K562 (cell line): ENCODE measurements at regions not wholly inside any gene's neighbourhood (a gene's known extent, or its start where the extent isn't known, plus 50 kb on each side); places are given as distances from the start of the nearest gene placed in this dataset.

ENCODE experiments used
- ATAC-seq: fragments of 200-7000 bp; cut with Tn5 transposase; 3 replicates; pipeline ENCODE4 v1.9.1; 2020; ENCODE audit warnings: moderate library complexity
- BruUV-seq: library from RNA; stranded (reverse); fragments of 400-500 nt; replicated peaks from 2 replicates; lab custom pipeline; 2021; lab: Mats Ljungman, UMichigan
- CTCF ChIA-PET: fragments of 300-600 bp; formaldehyde crosslinking; extraction: SDS; loops from one replicate; lab custom pipeline; 2021; ENCODE audit warnings: low intra/inter-chr PET ratio; lab: Yijun Ruan, JAX
- POLR2A ChIA-PET: fragments of 300-600, 350-650 bp; sonication (Branson Sonifier 250); formaldehyde crosslinking; extraction: SDS; loops from one replicate; lab custom pipeline; 2021; ENCODE audit warnings: antibody characterized with exemption, inconsistent platforms; lab: Yijun Ruan, JAX
- DNase-seq, 4 experiments: peaks; one replicate each; pipeline versions ENCODE4 v3.0.0 to v3.0.0-alpha.2; 2011 to 2018; ENCODE audit warnings: low spot score in 3 of 4, mixed read lengths in 3 of 4; ENCODE audit errors: extremely low read depth in 1 of 4
- FAIRE-seq: peaks from 2 replicates; lab custom pipeline; 2011; peaks lifted over from hg19 to GRCh38; lab: Jason Lieb, UNC
- H2AFZ ChIP-seq: 2 replicates; pipeline ENCODE4 v1.6.0; 2011; ENCODE audit warnings: low read depth, low read length, control low read depth, inconsistent platforms
- H3K27ac ChIP-seq: fragments of 200-600 bp; 3 replicates; pipeline ENCODE4 v1.8.0; 2011; ENCODE audit warnings: low read depth, mild to moderate bottlenecking, control low read depth, inconsistent platforms, low read length, moderate library complexity, mixed read lengths; ENCODE audit errors: extremely low read depth
- H3K27me3 ChIP-seq, 2 experiments: fragments of 300-600 bp in 1 of 2; 2 replicates in 1 of 2; 3 replicates in 1 of 2; pipeline versions ENCODE4 v1.6.0 to v1.8.0; 2011; ENCODE audit warnings: inconsistent platforms in 2 of 2, low read length in 2 of 2, mild to moderate bottlenecking in 1 of 2, mixed read lengths in 1 of 2, moderate library complexity in 1 of 2; ENCODE audit not compliant: control insufficient read depth in 2 of 2, insufficient read depth in 2 of 2
- H3K36me3 ChIP-seq: fragments of 300-600 bp; 3 replicates; pipeline ENCODE4 v1.8.0; 2011; ENCODE audit warnings: mild to moderate bottlenecking, low read length, inconsistent platforms; ENCODE audit not compliant: control insufficient read depth, insufficient read depth
- H3K4me1 ChIP-seq, 2 experiments: fragments of 200-600 bp in 1 of 2; replicated peaks in 1 of 2; 2 replicates in 1 of 2; 3 replicates in 1 of 2; pipeline versions ENCODE4 v1.5.1 to v1.8.0; 2011; ENCODE audit warnings: inconsistent platforms in 2 of 2, low read length in 2 of 2, mild to moderate bottlenecking in 1 of 2, mixed read lengths in 1 of 2, moderate library complexity in 1 of 2; ENCODE audit not compliant: control insufficient read depth in 2 of 2, insufficient read depth in 2 of 2
- H3K4me2 ChIP-seq: 2 replicates; pipeline ENCODE4 v1.6.1; 2011; ENCODE audit warnings: low read length, control low read depth, inconsistent platforms, mixed read lengths; ENCODE audit not compliant: insufficient read depth
- H3K4me3 ChIP-seq: fragments of 200-600 bp; sonication (generic), shearing (Covaris generic); 2 replicates; pipeline ENCODE4 v1.5.1; 2016; ENCODE audit warnings: control low read depth, inconsistent platforms
- H3K79me2 ChIP-seq: fragments of 200-600 bp; 3 replicates; pipeline ENCODE4 v1.8.0; 2011; ENCODE audit warnings: low read length, inconsistent platforms; ENCODE audit not compliant: control insufficient read depth, insufficient read depth
- H3K9ac ChIP-seq, 2 experiments: 2 replicates each; pipeline versions ENCODE4 v1.6.0 to v1.6.1; 2011; ENCODE audit warnings: low read depth in 2 of 2, low read length in 2 of 2, control low read depth in 1 of 2, inconsistent platforms in 1 of 2, mild to moderate bottlenecking in 1 of 2, mixed read lengths in 1 of 2; ENCODE audit not compliant: insufficient read depth in 1 of 2
- H3K9me1 ChIP-seq: one replicate; pipeline ENCODE4 v1.6.0; 2011; ENCODE audit warnings: inconsistent platforms, mild to moderate bottlenecking, low read length, moderate library complexity; ENCODE audit not compliant: control insufficient read depth, insufficient read depth
- H3K9me3 ChIP-seq: replicated peaks from 2 replicates; pipeline ENCODE4 v1.5.1; 2011; ENCODE audit warnings: low read depth, low read length, inconsistent platforms; ENCODE audit not compliant: control insufficient read depth, insufficient read depth
- H4K20me1 ChIP-seq: replicated peaks from 2 replicates; pipeline ENCODE4 v1.6.1; 2011; ENCODE audit warnings: low read length, inconsistent platforms, mixed read lengths; ENCODE audit not compliant: control insufficient read depth, insufficient read depth
- ATF1 ChIP-seq, 2 experiments: fragments of 450-650 bp in 1 of 2; IDR thresholded peaks; 2 replicates each; pipeline ENCODE4 v1.6.1; 2016; ENCODE audit warnings: missing compliant biosample characterization in 1 of 2, missing genetic modification characterization in 1 of 2
- C11orf30 ChIP-seq: fragments of 450-650 bp; IDR thresholded peaks from 2 replicates; pipeline ENCODE4 v1.6.1; 2016; ENCODE audit warnings: low read depth, mild to moderate bottlenecking
- DMBX1 ChIP-seq: fragments of 250-450 bp; sonication (Bioruptor Pico); IDR thresholded peaks from 2 replicates; pipeline ENCODE4 v1.8.0; 2022; ENCODE audit warnings: inconsistent platforms, mild to moderate bottlenecking, moderate library complexity, borderline replicate concordance
- E2F3 ChIP-seq: fragments of 250-450 bp; sonication (Bioruptor Pico); IDR thresholded peaks from 2 replicates; pipeline ENCODE4 v1.4.0; 2020; ENCODE audit warnings: mild to moderate bottlenecking
- GATAD2B ChIP-seq: fragments of 450-650 bp; IDR thresholded peaks from 2 replicates; pipeline ENCODE4 v1.6.1; 2017; ENCODE audit warnings: mild to moderate bottlenecking, borderline replicate concordance
- KDM5B ChIP-seq: fragments of 200-600 bp; sonication (generic); IDR thresholded peaks from 2 replicates; pipeline ENCODE4 v1.6.1; 2012; ENCODE audit warnings: low read depth, mild to moderate bottlenecking, moderate library complexity, low read length, control low read depth, inconsistent platforms; ENCODE audit not compliant: insufficient replicate concordance
- NCOA6 ChIP-seq: fragments of 450-650 bp; IDR thresholded peaks from 2 replicates; pipeline ENCODE4 v1.6.1; 2017; ENCODE audit warnings: mild to moderate bottlenecking
- NFATC3 ChIP-seq: fragments of 450-650 bp; IDR thresholded peaks from 2 replicates; pipeline ENCODE4 v1.6.1; 2017; ENCODE audit warnings: mild to moderate bottlenecking
- NFIC ChIP-seq: fragments of 450-650 bp; IDR thresholded peaks from 2 replicates; pipeline ENCODE4 v1.6.1; 2017; ENCODE audit warnings: mild to moderate bottlenecking, inconsistent platforms
- POLR2H ChIP-seq: IDR thresholded peaks from 2 replicates; pipeline ENCODE4 v1.6.1; 2016; ENCODE audit warnings: missing genetic modification characterization, low read depth, mild to moderate bottlenecking, control low read depth, missing compliant biosample characterization, moderate library complexity
- TAF7 ChIP-seq: fragments of 450-650 bp; IDR thresholded peaks from 2 replicates; pipeline ENCODE4 v1.6.1; 2016; ENCODE audit warnings: missing genetic modification characterization, missing compliant biosample characterization
- TAL1 ChIP-seq: fragments of 450-650 bp; IDR thresholded peaks from 2 replicates; pipeline ENCODE4 v1.6.1; 2016; ENCODE audit warnings: mild to moderate bottlenecking
- TFAM ChIP-seq: fragments of 250-450 bp; sonication (Bioruptor Pico); conservative IDR thresholded peaks from 2 replicates; pipeline ENCODE4 v1.5.0; 2021; ENCODE audit warnings: mild to moderate bottlenecking, moderate library complexity
- ZNF830 ChIP-seq: fragments of 250-450 bp; sonication (Bioruptor Pico); IDR thresholded peaks from 2 replicates; pipeline ENCODE4 v1.5.0; 2021; ENCODE audit warnings: mild to moderate bottlenecking
- WGBS: fragments of 100-300 bp; shearing (Covaris generic); methylation state at CpG from one replicate; pipeline ENCODE4 v1.1.6; 2016; ENCODE audit warnings: low coverage, mixed read lengths; ENCODE audit not compliant: insufficient coverage; ENCODE audit errors: missing lambda C conversion rate; 5-methylcytosine and 5-hydroxymethylcytosine counted together
- in situ Hi-C: fragments of 300-500 bp; cut with MboI; formaldehyde crosslinking; loops from 4 replicates; pipeline ENCODE4 v1.15.0; 2018; ENCODE audit warnings: inconsistent platforms, mixed read lengths
- intact Hi-C: fragments of 100-400 bp; cut with micrococcal nuclease; formaldehyde crosslinking; loops from 2 replicates; pipeline ENCODE4 v1.14.2; 2022
- TF ChIP-seq, protein P1 (sequence below), 2 experiments: IDR thresholded peaks; 2 replicates each; pipeline ENCODE4 v1.6.1; 2012; ENCODE audit warnings: improper control_type of control experiment in 2 of 2, low read depth in 2 of 2, low read length in 2 of 2, borderline replicate concordance in 1 of 2
- TF ChIP-seq, protein P2 (sequence below): fragments of 250-450 bp; sonication (Bioruptor Pico); IDR thresholded peaks from 2 replicates; pipeline ENCODE4 v1.8.0; 2021; ENCODE audit warnings: moderate library complexity, mild to moderate bottlenecking, inconsistent platforms
- TF ChIP-seq, protein P3 (sequence below): IDR thresholded peaks from 2 replicates; pipeline ENCODE4 v1.6.1; 2016; ENCODE audit warnings: missing genetic modification characterization, missing compliant biosample characterization

DNA sequence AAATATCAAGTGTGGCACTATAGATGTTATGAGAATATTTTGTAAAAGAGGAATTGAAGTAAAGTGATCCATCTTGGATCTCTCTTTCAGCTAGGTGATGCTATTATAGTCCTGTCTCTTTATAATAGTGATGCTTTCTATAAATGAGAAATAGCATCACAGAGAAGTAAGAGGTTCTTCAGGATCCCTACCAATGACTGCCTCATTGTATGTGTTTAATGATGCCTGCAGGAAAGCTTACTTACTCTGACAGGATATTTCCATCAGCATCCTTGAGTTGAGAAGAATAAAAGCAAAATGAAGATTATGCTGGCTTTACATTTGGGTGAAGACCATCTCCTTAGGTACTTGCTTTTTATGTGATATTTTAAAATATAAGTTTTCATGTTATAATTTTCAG, 846.0 kb upstream of the LRFN5 start (continued):
- no peak for TF ChIP-seq NFIC
- no peak for TF ChIP-seq TFAM (CRISPR knock-in tag)
- TF ChIP-seq POLR2H, result no peak

DNA sequence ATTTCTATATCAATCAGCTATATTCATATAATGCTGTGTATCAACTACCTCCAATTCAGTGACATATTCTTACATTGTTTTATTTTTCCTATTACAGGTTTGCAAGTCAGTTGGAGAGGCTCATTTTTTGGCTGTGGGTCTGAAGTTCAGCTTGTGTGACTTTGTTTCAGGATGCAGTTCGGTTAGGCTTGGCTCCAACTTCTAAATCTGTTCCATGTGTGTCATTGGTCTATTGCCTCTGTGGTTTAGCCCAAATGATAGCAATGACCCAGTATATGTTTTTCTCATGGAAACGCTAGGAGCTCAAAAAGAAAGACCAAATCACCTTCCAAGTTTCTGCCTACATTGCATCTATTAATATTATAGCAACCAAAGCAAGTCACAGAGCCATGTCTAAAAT, 848.6 kb upstream of the LRFN5 start:
- no peak overlapping the region for H3K4me3 ChIP-seq
- H2AFZ ChIP-seq, result no peak overlapping the region
- no peak overlapping the region for H3K4me2 ChIP-seq
- POLR2A ChIA-PET, result no interaction called here
- no peak overlapping the region for H3K9ac ChIP-seq
- FAIRE-seq (no peak), ATAC-seq (no peak), DNase-seq (no peak)
- H3K9me3 ChIP-seq, result no peaks in the 10 kb centered on the region
- WGBS, result 5% methylated on average over 2 of the region's 2 CpGs
- H3K79me2 ChIP-seq, result no peaks in the 10 kb centered on the region
- H3K4me1 ChIP-seq, result no peaks in the 10 kb centered on the region
- CTCF ChIA-PET, result no interaction called here
- no TSS peak for BruUV-seq
- H4K20me1 ChIP-seq, result no peaks in the 10 kb centered on the region
- intact Hi-C loops, result no loop called here
- no peaks in the 10 kb centered on the region for H3K36me3 ChIP-seq
- H3K27me3 ChIP-seq, result no peaks in the 10 kb centered on the region
- no peak overlapping the region for H3K27ac ChIP-seq
- in situ Hi-C loops, result no loop called here
- no peak for TF ChIP-seq TAL1
- no peak for TF ChIP-seq NCOA6
- no peak for TF ChIP-seq NFIC
- TF ChIP-seq GATAD2B, result no peak
- TF ChIP-seq, protein P1, sequence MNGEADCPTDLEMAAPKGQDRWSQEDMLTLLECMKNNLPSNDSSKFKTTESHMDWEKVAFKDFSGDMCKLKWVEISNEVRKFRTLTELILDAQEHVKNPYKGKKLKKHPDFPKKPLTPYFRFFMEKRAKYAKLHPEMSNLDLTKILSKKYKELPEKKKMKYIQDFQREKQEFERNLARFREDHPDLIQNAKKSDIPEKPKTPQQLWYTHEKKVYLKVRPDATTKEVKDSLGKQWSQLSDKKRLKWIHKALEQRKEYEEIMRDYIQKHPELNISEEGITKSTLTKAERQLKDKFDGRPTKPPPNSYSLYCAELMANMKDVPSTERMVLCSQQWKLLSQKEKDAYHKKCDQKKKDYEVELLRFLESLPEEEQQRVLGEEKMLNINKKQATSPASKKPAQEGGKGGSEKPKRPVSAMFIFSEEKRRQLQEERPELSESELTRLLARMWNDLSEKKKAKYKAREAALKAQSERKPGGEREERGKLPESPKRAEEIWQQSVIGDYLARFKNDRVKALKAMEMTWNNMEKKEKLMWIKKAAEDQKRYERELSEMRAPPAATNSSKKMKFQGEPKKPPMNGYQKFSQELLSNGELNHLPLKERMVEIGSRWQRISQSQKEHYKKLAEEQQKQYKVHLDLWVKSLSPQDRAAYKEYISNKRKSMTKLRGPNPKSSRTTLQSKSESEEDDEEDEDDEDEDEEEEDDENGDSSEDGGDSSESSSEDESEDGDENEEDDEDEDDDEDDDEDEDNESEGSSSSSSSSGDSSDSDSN (IDR thresholded peaks at IDR 0.05; ENCODE audit: borderline replicate concordance in 1 of 2, low read depth in 2 of 2, low read length in 2 of 2), result no peak
- TF ChIP-seq, protein P2, sequence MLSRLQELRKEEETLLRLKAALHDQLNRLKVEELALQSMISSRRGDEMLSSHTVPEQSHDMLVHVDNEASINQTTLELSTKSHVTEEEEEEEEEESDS (CRISPR knock-in tag), result no peak
- no peak for TF ChIP-seq C11orf30
- TF ChIP-seq, protein P3, sequence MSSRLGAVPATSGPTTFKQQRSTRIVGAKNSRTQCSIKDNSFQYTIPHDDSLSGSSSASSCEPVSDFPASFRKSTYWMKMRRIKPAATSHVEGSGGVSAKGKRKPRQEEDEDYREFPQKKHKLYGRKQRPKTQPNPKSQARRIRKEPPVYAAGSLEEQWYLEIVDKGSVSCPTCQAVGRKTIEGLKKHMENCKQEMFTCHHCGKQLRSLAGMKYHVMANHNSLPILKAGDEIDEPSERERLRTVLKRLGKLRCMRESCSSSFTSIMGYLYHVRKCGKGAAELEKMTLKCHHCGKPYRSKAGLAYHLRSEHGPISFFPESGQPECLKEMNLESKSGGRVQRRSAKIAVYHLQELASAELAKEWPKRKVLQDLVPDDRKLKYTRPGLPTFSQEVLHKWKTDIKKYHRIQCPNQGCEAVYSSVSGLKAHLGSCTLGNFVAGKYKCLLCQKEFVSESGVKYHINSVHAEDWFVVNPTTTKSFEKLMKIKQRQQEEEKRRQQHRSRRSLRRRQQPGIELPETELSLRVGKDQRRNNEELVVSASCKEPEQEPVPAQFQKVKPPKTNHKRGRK (tag), result no peak
- TF ChIP-seq ZNF830 (CRISPR knock-in tag), result no peak
- TF ChIP-seq ATF1 (CRISPR knock-in tag; IDR thresholded peaks at IDR 0.05), result no peak
- no peak for TF ChIP-seq ATF1 (tag; IDR thresholded peaks at IDR 0.05)
- no peak for TF ChIP-seq DMBX1 (CRISPR knock-in tag)
- TF ChIP-seq KDM5B, result no peak
- TF ChIP-seq NFATC3, result no peak
- TF ChIP-seq E2F3 (CRISPR knock-in tag), result no peak
- no peak for TF ChIP-seq TAF7 (tag)
- no peaks in the 10 kb centered on the region for H3K9me1 ChIP-seq
